Type B pancreatic cell (in vitro differentiated cells): ENCODE measurements at regions not wholly inside any gene's neighbourhood (a gene's known extent, or its start where the extent isn't known, plus 50 kb on each side); places are given as distances from the start of the nearest gene placed in this dataset.
A peak's percentile ranks its signal among the peaks of the same experiment; 100 is the strongest.

ENCODE experiments used
- DNase-seq: peaks from one replicate; pipeline ENCODE4 v3.0.0; 2021; ENCODE audit warnings: mixed read lengths; ENCODE audit not compliant: unreplicated experiment; ENCODE audit errors: extremely low spot score
- H3K27ac Mint-ChIP-seq: 2 replicates; pipeline ENCODE4 v1.8.0; 2021; ENCODE audit warnings: mild to moderate bottlenecking, mixed read lengths
- H3K27me3 Mint-ChIP-seq: 2 replicates; pipeline ENCODE4 v1.8.0; 2021; ENCODE audit warnings: mixed read lengths
- H3K36me3 Mint-ChIP-seq: 2 replicates; pipeline ENCODE4 v1.8.0; 2021; ENCODE audit warnings: mixed read lengths
- H3K4me1 Mint-ChIP-seq: one replicate; pipeline ENCODE4 v1.8.0; 2021; ENCODE audit warnings: mixed read lengths; ENCODE audit not compliant: unreplicated experiment
- H3K4me3 Mint-ChIP-seq: 2 replicates; pipeline ENCODE4 v1.8.0; 2021; ENCODE audit warnings: mild to moderate bottlenecking, mixed read lengths
- H3K9me3 Mint-ChIP-seq: 2 replicates; pipeline ENCODE4 v1.8.0; 2021; ENCODE audit warnings: mixed read lengths
- TF ChIP-seq, protein P1 (sequence below): fragments of 200-600 bp; sonication (generic); conservative IDR thresholded peaks from 2 replicates; pipeline ENCODE4 v1.5.0; 2021; ENCODE audit warnings: antibody characterized with exemption, mild to moderate bottlenecking

GRCh38 chr10:121091961-121092719 lies 241.0 kb downstream of the WDR11 start:
- Mint-ChIP-seq H3K27me3 (no peaks in the 10 kb centered on the region), H3K27ac (peak overlapping the region; percentile 44), H3K4me3 (no peak overlapping the region), H3K36me3 (no peaks in the 10 kb centered on the region), H3K9me3 (peaks cover 7% of the 10 kb centered on the region), H3K4me1 (peaks cover 21% of the 10 kb centered on the region)
- no peak for DNase-seq
- TF ChIP-seq, protein P1, sequence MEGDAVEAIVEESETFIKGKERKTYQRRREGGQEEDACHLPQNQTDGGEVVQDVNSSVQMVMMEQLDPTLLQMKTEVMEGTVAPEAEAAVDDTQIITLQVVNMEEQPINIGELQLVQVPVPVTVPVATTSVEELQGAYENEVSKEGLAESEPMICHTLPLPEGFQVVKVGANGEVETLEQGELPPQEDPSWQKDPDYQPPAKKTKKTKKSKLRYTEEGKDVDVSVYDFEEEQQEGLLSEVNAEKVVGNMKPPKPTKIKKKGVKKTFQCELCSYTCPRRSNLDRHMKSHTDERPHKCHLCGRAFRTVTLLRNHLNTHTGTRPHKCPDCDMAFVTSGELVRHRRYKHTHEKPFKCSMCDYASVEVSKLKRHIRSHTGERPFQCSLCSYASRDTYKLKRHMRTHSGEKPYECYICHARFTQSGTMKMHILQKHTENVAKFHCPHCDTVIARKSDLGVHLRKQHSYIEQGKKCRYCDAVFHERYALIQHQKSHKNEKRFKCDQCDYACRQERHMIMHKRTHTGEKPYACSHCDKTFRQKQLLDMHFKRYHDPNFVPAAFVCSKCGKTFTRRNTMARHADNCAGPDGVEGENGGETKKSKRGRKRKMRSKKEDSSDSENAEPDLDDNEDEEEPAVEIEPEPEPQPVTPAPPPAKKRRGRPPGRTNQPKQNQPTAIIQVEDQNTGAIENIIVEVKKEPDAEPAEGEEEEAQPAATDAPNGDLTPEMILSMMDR = no peak

GRCh38 chr10:121092720-121093095 lies 241.5 kb downstream of the WDR11 start:
- Mint-ChIP-seq H3K36me3 (no peaks in the 10 kb centered on the region), H3K4me1 (peaks cover 26% of the 10 kb centered on the region), H3K27me3 (no peaks in the 10 kb centered on the region), H3K27ac (peak overlapping the region; percentile 44), H3K4me3 (no peak overlapping the region), H3K9me3 (peaks cover 7% of the 10 kb centered on the region)
- TF ChIP-seq, protein P1 = no peak
- no peak for DNase-seq

GRCh38 chr10:121096617-121097431 lies 245.7 kb downstream of the WDR11 start:
- TF ChIP-seq, protein P1 = no peak
- DNase-seq = no peak
- peaks cover 31% of the 10 kb centered on the region for H3K4me1 Mint-ChIP-seq
- peak overlapping the region; percentile 16 for H3K27ac Mint-ChIP-seq
- peaks cover 5% of the 10 kb centered on the region for H3K9me3 Mint-ChIP-seq
- H3K4me3 Mint-ChIP-seq = no peak overlapping the region
- H3K36me3 Mint-ChIP-seq = no peaks in the 10 kb centered on the region
- H3K27me3 Mint-ChIP-seq = no peaks in the 10 kb centered on the region

DNA sequence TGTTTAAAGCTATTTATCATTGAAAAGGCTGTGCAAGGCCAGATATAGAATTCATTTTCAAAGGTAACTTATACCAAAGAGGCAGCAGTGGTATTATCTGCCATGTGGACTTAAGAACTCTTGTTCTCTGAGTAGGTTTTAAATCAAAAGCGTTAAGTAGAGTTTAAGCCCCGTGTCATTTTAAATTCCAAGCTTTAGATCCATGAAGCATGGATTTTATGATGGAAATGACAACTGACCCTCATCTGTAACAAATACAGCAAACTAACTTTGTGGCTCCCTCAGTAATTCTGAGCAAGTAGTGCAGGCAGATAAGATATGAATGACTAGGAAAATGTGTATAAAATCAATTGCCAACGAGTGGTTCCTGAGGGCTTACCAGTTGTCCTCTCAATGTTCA lies 247.0 kb downstream of the WDR11 start:
- TF ChIP-seq, protein P1 = no peak
- Mint-ChIP-seq H3K4me1 (peaks cover 21% of the 10 kb centered on the region), H3K36me3 (no peaks in the 10 kb centered on the region), H3K4me3 (no peak overlapping the region), H3K27ac (no peak overlapping the region), H3K9me3 (no peaks in the 10 kb centered on the region), H3K27me3 (no peaks in the 10 kb centered on the region)
- no peak for DNase-seq

DNA sequence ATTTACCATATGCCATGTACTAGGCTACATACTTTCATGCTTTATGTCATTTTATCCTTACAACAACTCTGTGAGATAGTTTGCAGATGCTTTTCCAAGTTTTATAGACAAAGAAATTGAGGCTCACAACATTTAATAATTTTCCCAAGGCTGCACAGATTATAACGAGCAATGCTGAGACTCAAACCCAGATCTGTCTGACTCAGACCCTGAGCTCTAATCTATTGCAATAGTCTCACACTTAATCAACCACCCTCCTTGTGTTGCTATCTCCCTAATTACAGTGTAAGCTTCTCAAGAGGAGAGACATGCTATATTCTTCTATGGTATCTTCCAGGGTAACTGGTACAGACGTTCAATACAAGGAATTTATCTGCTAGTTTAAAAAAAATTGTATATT lies 247.6 kb downstream of the WDR11 start:
- Mint-ChIP-seq H3K27me3 (no peaks in the 10 kb centered on the region), H3K4me3 (no peak overlapping the region), H3K27ac (no peak overlapping the region), H3K9me3 (no peaks in the 10 kb centered on the region), H3K36me3 (no peaks in the 10 kb centered on the region), H3K4me1 (peaks cover 21% of the 10 kb centered on the region)
- TF ChIP-seq, protein P1 = no peak
- no peak for DNase-seq
